MM.1S (cell line): ENCODE measurements at regions not wholly inside any gene's neighbourhood (a gene's known extent, or its start where the extent isn't known, plus 50 kb on each side); places are given as distances from the start of the nearest gene placed in this dataset.

Experiments used
- CTCF ChIP-seq: fragments of 300-600 bp; sonication (generic); IDR thresholded peaks from 2 replicates; pipeline ENCODE4 v1.5.1; 2016; ENCODE audit warnings: antibody characterized with exemption, low read length, mixed read lengths
- EZH2 ChIP-seq: fragments of 300-600 bp; sonication (generic); optimal IDR thresholded peaks from 2 replicates; pipeline ENCODE3; 2017; ENCODE audit warnings: low read depth, mild to moderate bottlenecking, antibody characterized with exemption, low read length, mixed read lengths
- EZH2phosphoT487 ChIP-seq: fragments of 300-600 bp; sonication (generic); IDR thresholded peaks from 2 replicates; pipeline ENCODE4 v1.6.1; 2018; ENCODE audit warnings: antibody characterized with exemption, low read length

- no peak for TF ChIP-seq CTCF
- TF ChIP-seq EZH2phosphoT487 = no peak
- TF ChIP-seq EZH2 = no peak
These were observed 1137.3 kb upstream of the ZEB2 start for GRCh38 chr2:145657265-145657664.
